Mucosa of descending colon (tissue), 3 donors: ENCODE measurements at regions not wholly inside any gene's neighbourhood (a gene's known extent, or its start where the extent isn't known, plus 50 kb on each side); places are given as distances from the start of the nearest gene placed in this dataset.

Source experiments
- ATAC-seq: fragments of 200-7000 bp; cut with Tn5 transposase; one replicate; pipeline ENCODE4 v1.9.1; 2020; ENCODE audit warnings: mild to moderate bottlenecking, moderate library complexity
- DNase-seq, 3 donors: peaks; one replicate each; pipeline ENCODE4 v3.0.0-alpha.2; 2020
- H3K36me3 ChIP-seq: fragments of 200-600 bp; one replicate; pipeline ENCODE4 v1.8.0; 2021; ENCODE audit warnings: low read depth, mild to moderate bottlenecking
- H3K4me1 ChIP-seq: fragments of 200-600 bp; one replicate; pipeline ENCODE4 v1.8.0; 2021; ENCODE audit warnings: low read depth, mild to moderate bottlenecking
- H3K4me3 ChIP-seq: fragments of 200-600 bp; one replicate; pipeline ENCODE4 v1.8.0; 2021; ENCODE audit warnings: mild to moderate bottlenecking
- H3K9me3 ChIP-seq: fragments of 200-600 bp; one replicate; pipeline ENCODE4 v1.8.0; 2021; ENCODE audit warnings: mild to moderate bottlenecking
- intact Hi-C, 2 donors: fragments of 100-400 bp; cut with DNase I in 1 of 2; cut with micrococcal nuclease in 1 of 2; formaldehyde crosslinking; loops; one replicate each; pipeline versions ENCODE4 v1.11.0 to v1.11.1; 2022; cut with DNase I, micrococcal nuclease
- TF ChIP-seq, protein P1 (sequence below): fragments of 200-600 bp; IDR thresholded peaks from one replicate; pipeline ENCODE4 v1.8.0; 2022; ENCODE audit warnings: antibody characterized with exemption, mild to moderate bottlenecking
- donor health status: DM: no; HTN: no; CAD: no; lungs with moderate emphysema.
- donor health status: DM: no; HTN: no; CAD: no.
- donor health status: DM: no; HTN: yes; CAD: no.

DNA sequence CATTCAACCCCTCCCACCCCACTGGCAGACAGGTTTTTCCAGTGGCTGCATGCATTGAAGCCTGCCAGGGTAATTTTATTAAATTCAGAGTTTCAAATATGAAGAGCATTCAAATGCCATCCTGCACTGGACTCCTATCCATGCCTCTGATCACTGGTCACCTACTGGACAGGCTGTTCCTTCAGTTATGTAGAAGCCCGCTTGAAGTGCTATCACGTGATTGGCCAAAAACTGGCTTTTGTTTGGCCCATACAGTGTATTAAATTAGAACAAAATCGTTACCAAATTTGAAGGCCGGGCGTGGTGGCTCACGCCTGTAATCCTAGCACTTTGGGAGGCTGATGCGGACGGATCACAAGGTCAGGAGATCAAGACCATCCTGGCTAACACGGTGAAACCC lies 464.1 kb downstream of the TSN start:
- intact Hi-C loops = no loop called here
- no peaks in the 10 kb centered on the region for H3K9me3 ChIP-seq
- H3K4me3 ChIP-seq = no peak overlapping the region
- TF ChIP-seq, protein P1, sequence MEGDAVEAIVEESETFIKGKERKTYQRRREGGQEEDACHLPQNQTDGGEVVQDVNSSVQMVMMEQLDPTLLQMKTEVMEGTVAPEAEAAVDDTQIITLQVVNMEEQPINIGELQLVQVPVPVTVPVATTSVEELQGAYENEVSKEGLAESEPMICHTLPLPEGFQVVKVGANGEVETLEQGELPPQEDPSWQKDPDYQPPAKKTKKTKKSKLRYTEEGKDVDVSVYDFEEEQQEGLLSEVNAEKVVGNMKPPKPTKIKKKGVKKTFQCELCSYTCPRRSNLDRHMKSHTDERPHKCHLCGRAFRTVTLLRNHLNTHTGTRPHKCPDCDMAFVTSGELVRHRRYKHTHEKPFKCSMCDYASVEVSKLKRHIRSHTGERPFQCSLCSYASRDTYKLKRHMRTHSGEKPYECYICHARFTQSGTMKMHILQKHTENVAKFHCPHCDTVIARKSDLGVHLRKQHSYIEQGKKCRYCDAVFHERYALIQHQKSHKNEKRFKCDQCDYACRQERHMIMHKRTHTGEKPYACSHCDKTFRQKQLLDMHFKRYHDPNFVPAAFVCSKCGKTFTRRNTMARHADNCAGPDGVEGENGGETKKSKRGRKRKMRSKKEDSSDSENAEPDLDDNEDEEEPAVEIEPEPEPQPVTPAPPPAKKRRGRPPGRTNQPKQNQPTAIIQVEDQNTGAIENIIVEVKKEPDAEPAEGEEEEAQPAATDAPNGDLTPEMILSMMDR = no peak
- no peaks in the 10 kb centered on the region for H3K36me3 ChIP-seq
- H3K4me1 ChIP-seq = no peaks in the 10 kb centered on the region
- ATAC-seq = no peak
- DNase-seq = no peak

DNA sequence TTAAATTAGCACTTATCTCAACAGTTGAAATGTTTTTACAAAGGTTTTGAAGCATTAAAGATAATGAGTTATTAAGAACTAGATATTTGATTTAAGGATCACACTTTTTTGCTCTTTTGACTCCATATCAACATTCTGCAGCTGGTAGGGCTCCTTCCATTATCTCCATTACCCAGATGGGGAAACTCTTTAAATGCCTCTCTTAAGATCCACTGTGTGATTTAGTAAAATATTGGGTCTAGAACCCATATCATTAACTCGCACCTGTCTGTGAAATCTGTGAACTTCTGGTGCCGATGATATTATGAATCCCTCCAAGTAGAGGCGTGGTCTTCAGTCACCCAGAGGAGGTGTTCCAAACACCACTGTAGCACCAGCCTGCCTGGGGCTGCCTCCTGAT lies 466.2 kb downstream of the TSN start:
- no peak for DNase-seq
- no peaks in the 10 kb centered on the region for H3K9me3 ChIP-seq
- no peaks in the 10 kb centered on the region for H3K4me1 ChIP-seq
- TF ChIP-seq, protein P1 = no peak
- intact Hi-C loops = no loop called here
- H3K36me3 ChIP-seq = no peaks in the 10 kb centered on the region
- no peak overlapping the region for H3K4me3 ChIP-seq
- ATAC-seq = no peak

GRCh38 chr2:122231296-122231695 lies 475.8 kb downstream of the TSN start:
- DNase-seq (no peak), ATAC-seq (no peak)
- H3K36me3 ChIP-seq = no peaks in the 10 kb centered on the region
- intact Hi-C loops = no loop called here
- TF ChIP-seq, protein P1 = no peak
- H3K4me1 ChIP-seq = no peaks in the 10 kb centered on the region
- no peak overlapping the region for H3K4me3 ChIP-seq
- no peaks in the 10 kb centered on the region for H3K9me3 ChIP-seq

DNA sequence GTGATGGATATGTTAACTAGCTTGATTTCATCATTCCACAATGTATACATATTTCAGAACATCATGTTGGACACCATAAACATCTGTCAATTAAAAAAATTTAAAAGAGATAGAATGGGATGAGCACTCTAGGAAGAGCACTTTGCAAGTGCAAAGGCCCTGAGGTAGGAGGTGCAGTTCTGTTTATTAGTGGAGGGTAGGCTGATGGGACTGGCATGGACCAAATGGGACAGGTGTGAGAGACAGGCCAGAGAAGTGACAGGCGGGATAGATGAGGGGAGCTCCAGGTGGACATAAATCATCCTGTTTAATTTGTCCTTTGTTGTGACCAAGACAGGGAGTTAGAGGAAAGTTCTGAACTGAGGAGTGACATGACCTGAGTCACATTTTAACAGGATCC lies 477.9 kb downstream of the TSN start:
- Histone ChIP-seq H3K36me3 (no peaks in the 10 kb centered on the region), H3K4me3 (no peak overlapping the region), H3K4me1 (no peaks in the 10 kb centered on the region), H3K9me3 (no peaks in the 10 kb centered on the region)
- TF ChIP-seq, protein P1 = no peak
- intact Hi-C loops = no loop called here
- DNase-seq (no peak), ATAC-seq (no peak)

DNA sequence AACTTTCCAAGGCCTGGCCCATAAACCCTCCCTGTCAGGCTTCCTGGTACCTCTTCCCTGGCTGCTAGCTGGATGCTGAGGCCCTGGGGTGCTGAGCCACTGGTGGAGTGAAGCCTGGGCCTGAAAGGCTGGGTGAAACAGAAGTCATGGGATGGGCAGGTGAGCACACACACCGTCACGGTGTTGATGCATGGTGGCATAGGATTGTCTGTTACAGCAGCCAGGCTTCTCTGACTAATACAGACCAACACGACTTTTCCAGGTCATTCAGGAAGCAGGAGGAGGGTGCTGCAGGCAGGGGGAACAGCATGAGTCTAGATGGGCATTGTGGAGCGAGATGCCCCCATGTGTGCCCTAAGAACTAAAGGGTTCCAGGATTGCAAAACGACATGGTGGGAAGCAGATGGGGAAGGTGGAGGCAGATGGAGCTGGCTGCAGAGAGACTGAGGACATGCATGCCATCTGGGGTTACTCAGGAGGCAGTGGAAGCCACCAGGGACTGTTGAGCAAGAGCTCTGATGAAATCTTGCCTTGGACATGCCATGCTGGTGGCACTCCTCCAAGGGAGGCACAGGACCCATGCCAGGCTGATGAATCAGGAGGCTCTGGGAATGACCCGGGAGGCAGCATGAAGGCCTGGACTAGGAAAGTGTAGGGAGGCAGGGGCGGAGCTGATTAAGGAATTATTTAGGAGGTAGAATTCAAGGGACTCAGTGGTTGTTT lies 480.9 kb downstream of the TSN start:
- no peak for ATAC-seq

More for the DNA sequence above, 480.9 kb downstream of the TSN start:
- no peak overlapping the region for H3K4me3 ChIP-seq
- H3K9me3 ChIP-seq = no peaks in the 10 kb centered on the region
- no peaks in the 10 kb centered on the region for H3K4me1 ChIP-seq
- TF ChIP-seq, protein P1 = no peak
- intact Hi-C loops = no loop called here
- DNase-seq = no peak
- H3K36me3 ChIP-seq = no peaks in the 10 kb centered on the region
